ENCODE measurements at regions not wholly inside any gene's neighbourhood (a gene's known extent, or its start where the extent isn't known, plus 50 kb on each side); places are given as distances from the start of the nearest gene placed in this dataset.

DNA sequence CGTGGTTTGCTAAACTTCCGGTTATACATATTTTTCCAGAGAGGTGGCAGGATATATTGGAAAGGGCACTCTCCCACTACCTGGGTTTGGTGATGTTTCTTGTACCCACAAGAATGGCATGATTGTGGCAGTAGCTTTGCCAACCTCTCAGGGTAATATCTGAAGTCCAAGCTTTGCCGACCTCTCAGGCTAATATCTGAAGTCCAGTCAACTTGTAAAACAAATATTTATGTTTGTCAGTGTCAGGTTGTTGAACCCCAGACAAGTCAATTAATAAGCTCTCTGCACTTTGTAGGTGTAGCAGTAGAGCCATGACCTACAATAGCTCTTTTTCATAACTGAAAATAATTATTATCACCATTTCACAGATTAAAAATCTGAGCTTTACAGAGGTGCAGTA is 167.0 kb downstream of the POU4F1 start:
- no peak for TF ChIP-seq EZH2 (optimal IDR thresholded peaks at IDR 0.05; ENCODE audit: low read depth, low read length)
- TF ChIP-seq, protein P1, sequence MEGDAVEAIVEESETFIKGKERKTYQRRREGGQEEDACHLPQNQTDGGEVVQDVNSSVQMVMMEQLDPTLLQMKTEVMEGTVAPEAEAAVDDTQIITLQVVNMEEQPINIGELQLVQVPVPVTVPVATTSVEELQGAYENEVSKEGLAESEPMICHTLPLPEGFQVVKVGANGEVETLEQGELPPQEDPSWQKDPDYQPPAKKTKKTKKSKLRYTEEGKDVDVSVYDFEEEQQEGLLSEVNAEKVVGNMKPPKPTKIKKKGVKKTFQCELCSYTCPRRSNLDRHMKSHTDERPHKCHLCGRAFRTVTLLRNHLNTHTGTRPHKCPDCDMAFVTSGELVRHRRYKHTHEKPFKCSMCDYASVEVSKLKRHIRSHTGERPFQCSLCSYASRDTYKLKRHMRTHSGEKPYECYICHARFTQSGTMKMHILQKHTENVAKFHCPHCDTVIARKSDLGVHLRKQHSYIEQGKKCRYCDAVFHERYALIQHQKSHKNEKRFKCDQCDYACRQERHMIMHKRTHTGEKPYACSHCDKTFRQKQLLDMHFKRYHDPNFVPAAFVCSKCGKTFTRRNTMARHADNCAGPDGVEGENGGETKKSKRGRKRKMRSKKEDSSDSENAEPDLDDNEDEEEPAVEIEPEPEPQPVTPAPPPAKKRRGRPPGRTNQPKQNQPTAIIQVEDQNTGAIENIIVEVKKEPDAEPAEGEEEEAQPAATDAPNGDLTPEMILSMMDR (IDR thresholded peaks at IDR 0.05; ENCODE audit: low read length) = no peak
- no peak for TF ChIP-seq EZH2phosphoT487 (IDR thresholded peaks at IDR 0.05; ENCODE audit: low read length)

Data from MM.1S (cell line).